HG02588 (cell line): ENCODE measurements at regions not wholly inside any gene's neighbourhood (a gene's known extent, or its start where the extent isn't known, plus 50 kb on each side); places are given as distances from the start of the nearest gene placed in this dataset.
"Not testable (repeated sequence)": the region's sequence is repeated elsewhere in the genome, so short reads cannot be mapped to it uniquely, and the experiment has no call there.

ENCODE experiments used
- ATAC-seq: cut with Tn5 transposase; IDR thresholded peaks from one replicate; pipeline ENCODE4 v1.9.1; 2021; ENCODE audit warnings: mild to moderate bottlenecking, moderate library complexity; ENCODE audit not compliant: unreplicated experiment

DNA sequence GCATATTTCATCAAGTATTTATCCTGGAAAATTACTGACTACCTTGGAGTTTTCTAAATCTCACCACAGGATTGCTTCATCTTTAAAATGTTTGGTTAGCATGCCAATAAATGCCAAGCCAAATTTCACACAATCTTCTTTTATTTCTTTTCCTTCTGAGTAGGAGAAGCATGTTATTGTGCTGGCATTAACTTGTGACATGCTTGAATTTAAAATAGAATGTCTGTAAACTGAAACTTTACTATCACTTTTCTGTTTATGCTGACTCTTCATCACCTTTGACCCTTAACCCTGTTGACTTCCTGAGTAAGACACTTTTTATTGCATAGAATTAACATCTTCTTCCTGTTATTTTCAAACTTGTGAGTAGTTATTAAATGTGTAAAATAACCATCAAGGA, 56.2 kb upstream of the LRRTM4 start:
- no peak for ATAC-seq

DNA sequence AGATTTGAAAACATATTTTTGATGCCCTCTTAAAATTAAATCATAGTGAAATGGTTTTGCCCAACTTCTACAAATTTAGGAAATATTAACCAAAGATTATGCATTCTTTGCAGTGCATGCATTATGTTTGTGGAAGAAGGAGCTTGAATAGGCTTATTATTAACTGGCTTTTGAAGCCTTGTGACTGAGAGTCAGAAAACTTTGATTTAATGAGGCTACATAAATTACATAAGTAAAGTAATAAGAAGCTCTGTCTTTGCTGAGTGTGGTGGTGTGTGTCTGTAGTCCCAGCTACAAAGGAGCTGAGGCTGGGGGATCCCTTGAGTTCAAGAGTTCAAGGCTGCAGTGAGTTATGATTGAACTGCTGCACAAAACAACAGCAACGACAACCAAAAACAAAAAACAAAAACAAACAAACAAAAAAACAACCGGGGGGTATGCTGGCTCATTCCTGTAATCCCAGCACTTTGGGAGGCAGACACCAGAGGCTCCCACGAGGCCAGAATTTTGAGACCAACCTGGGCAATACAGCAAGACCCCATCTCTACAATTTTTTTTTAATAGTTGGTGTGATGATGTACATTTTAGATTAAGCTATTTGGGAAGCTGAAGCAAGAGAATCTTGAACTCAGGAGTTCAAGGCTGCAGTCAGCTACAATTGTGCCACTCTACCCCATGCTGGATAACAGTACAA, 57.0 kb upstream of the LRRTM4 start:
- ATAC-seq: no peak

DNA sequence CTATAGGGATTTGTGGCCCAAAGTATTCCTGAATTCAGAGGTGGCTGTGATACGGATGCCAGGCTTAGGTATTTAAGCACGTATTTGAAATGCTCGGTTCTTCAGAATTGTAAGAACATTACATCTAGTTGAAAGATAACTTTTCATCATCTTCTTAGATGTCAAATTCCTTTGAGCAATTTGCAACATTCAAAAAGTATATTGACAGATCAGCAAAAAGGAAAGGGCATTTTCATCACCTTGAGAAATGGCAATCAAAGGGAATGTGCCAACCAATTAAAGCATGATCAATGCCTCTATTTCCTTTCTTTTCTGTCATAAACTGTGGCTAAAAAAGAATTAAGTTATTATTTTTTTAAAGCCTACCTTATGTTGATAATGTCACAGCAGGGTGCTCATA, 66.3 kb upstream of the LRRTM4 start:
- no peak for ATAC-seq

DNA sequence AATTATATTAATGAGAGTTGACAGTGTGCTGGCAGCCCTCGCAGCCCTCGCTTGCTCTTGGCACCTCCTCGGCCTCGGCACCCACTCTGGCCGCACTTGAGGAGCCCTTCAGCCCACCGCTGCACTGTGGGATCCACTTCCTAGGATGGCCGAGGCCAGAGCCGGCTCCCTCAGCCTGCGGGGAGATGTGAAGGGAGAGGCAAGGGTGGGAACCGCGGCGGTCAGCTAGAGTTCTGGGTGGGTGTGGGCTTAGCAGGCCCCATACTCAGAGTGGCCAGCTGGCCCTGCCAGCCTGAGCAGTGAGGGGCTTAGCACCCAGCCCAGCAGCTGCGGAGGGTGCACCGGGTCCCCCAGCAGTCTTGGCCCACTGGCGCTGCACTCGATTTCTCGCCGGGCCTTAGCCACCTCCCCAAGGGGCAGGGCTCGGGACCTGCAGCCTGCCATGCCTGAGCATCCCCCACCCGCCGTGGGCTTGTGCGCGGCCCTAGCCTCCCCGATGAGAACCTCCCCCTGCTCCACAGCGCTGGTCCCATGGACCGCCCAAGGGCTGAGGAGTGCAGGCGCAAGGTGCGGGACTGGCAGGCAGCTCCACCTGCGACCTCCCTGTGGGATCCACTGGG, 68.2 kb upstream of the LRRTM4 start:
- ATAC-seq: no peak

DNA sequence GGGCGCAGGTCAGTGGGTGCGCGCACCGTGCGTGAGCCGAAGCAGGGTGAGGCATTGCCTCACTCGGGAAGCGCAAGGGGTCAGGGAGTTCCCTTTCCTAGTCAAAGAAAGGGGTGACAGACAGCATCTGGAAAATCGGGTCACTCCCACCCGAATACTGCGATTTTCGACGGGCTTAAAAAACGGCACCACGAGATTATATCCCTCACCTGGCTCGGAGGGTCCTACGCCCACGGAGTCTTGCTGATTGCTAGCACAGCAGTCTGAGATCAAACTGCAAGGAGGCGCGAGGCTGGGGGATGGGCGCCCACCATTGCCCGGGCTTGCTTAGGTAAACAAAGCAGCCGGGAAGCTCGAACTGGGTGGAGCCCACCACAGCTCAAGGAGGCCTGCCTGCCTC, 70.8 kb upstream of the LRRTM4 start:
- not testable (repeated sequence) for ATAC-seq

DNA sequence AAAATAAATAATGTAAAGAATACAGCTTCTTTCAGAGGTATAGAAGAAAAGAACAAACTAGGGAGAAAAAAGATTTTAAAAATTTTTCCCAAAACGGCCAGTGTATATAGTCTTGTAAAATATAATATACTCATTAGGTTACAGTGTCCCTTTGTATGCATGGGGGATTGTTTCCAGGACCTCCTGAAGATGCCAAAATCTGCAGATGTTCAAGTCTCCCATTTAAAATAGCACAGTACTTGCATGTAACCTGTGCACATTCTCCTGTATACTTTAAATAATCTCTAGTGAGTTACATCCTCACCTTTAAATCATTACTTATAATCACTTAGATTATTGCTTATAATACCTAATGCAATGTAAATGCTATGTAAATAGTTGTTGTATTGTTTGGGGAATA, 80.6 kb upstream of the LRRTM4 start:
- no peak for ATAC-seq

DNA sequence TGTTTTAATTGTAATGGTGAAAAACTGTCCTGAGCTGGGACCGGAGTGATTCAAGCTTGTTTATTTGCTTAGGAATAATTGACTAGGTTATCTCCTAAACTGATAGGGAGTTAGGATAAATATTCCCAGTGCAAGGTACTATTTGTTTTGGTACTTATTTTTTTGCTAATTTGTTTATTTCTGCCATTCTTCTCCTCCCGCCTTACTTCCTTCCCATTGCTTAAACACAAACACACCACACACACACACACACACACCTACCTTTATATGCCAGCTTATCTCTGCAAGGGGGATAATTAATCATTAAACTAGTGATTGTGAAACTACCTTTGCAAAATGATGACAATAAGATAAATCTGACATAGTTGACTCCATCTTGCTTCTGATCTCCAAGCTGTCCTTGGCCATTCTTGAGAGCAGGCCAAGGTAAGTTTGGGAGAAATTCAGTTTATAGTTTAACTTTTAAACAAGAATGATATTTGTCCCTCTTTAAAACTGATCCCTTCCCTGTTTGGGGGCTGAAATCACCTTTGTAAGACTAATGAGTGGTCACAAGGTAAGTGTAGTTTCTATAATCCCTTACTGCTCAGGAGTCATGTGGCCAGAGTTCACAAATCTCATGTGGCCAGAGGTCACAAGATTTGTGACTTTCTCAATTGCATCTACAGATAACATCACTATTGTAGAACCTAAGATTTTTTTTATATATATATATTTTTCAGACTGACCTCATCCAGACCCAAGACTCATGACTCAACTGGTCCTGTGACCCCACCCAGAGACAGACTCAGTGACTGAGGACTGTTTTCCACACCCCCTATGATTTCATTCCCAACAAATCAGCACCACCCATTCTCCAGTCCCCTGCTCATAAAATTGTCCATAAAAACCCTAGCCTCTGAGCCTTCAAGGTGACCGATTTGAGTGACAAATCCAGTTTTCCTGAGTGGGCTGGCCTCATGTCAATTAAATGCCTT, 83.1 kb upstream of the LRRTM4 start:
- ATAC-seq: no peak

DNA sequence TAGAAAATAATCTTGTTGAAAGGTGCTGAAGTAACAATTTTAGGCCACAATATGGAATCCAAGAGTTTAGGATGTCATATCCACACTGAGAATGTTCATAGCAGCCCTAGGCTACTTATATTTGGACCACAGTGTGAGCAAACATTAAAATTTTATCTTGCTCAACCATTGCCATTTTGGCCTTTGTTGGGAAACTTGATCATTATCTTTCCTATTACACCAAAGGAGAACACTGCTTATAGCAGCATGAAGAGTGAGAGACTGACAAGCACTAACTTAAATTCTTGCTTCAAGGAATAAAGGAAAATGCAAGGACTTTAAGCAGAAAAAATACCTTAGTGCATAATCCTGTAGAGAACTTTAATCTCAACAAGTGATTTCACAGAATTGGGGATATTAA, 86.3 kb upstream of the LRRTM4 start:
- no peak for ATAC-seq

DNA sequence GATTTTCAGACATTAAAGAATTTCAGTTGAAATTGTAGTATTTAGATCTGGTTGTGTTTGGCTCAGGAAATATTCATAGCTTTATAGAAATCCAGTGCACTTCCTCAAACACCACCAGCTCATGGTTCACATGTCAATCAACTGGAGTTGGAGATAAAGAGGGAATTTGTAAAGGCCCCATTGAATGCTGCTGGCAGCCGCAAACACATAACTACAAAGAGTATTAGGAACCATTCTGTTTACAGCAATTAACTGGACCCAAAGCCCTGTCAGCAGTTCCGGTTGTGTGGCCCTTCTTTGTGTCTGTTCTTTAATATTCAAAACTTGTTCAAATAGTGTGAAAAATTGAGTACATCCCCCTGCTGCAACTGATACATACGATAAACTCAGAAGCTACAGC, 107.4 kb upstream of the LRRTM4 start:
- ATAC-seq: no peak

DNA sequence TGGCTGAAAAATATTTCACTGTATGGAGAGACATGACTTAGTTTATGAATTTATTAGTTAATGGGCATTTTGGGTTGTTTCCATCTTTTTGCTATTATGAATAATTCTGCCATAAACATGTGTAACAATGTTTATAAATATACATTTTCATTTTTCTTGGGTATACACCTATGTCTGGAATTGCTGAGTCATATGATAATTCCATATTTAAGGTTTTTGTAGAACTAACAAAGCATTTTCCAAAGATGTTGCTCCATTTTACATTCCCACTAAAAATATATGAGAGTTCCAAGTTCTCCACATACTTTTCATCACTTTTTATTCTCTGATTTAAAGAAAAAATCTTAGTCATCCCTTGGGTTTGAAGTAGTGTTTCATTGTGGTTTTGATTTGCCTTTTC, 108.8 kb upstream of the LRRTM4 start:
- ATAC-seq: no peak

DNA sequence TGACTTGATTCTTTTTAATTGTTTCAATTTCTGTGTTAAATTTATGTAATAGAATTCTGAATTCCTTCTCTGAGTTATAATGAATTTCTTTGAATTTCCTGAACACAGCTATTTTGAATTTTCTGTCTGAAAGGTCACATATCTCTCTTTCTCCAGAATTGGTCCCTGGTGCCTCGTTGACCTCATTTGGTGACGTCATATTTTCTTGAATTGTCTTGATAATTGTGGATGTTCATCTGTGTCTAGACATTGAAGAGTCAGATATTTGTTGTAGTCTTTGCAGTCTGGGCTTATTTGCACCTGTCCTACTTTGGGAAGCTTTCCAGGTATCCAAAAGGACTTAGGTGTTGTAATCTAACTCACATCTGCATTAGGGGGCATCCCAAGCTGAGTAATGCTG, 111.4 kb upstream of the LRRTM4 start:
- ATAC-seq: no peak

DNA sequence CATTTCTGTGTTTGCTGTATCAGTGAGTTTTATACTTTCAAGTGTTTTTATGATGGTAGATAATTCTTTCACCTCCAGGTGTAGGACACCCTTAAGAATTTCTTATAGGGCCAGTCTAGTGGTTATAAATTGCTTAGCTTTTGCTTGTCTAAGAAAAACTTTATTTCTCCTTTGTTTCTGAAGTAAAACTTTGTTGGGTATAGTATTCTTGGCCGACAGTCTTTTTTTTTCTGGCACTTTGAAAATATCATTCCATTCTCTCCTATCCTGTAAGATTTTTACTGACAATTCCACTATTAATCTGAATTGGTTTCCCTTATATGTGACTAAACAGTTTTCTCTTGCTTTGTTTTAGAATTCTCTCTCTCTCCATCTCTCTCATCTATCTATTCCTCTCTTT, 118.7 kb upstream of the LRRTM4 start:
- no peak for ATAC-seq

DNA sequence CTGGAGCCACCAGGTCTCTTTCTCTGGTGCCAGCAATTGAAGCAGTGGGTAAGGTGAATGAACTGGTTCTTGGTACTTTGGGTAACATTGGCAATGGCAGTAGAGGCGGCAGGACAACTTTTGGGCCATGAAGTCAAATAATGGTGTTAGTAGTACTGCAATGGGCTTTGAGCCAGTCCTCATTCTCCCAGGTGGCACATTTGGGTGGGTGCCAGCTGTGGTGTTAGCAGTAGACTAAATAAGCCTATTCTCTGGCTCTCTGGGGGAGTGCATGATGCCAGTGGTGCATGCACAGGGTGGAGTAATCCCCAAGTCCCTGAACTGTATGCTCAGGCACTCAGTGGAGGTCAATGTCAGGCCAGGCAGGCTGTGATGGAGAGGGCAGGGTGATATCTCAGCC, 120.2 kb upstream of the LRRTM4 start:
- no peak for ATAC-seq

DNA sequence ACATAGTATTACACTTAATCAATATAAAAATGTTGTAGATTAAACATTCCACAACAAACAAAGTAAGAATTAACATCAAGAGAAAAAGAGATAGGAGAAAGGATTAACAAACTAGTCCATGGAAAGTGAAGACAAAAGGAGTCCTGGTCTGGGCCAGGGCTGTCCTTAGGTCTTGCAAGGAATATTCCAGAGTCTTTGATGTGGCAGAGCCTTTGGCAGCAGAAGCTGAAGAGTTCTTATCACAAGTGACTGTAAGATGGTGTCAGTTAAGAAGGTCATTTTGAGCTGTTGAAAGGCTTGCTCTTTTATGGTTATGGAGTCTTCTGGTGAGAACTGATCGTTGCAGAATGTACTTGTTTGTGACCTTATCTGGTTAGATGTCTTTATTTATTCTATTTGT, 127.7 kb upstream of the LRRTM4 start:
- ATAC-seq: no peak

DNA sequence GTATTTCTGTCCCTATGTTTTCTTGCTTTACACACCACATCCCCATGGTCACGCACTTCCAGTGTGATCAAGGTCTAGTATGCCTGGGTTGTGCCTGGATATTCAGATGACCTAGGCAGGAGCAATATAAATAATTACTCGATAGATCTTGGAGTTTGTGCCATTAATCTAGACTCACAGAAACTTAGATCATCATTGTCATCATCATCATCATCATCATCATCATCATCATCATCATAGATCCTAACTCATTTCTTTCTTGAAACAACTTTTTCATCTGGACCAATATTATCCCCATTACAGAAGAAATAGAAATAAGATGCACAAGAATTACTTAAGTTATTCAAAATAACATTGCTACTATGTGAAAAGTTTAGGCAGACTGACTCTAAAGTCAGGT, 130.3 kb upstream of the LRRTM4 start:
- no peak for ATAC-seq

DNA sequence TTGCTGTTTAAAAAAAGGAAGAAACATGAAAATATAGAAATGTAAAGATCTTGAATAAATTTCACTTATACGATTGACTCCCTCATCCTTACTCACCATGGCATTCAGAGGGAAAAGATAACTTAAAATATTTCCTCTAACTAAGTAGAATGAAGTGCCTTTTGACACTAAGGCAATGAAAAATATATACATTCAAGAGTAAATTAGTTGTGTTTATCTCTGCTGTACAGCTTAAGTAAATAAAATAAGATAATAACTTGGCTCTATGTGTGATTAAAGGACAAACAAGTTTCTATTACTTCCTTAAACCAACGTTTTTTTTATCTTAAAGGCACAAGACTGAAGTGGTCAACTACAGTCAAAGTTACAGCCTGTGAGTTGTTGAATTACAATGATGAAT, 142.3 kb upstream of the LRRTM4 start:
- no peak for ATAC-seq

DNA sequence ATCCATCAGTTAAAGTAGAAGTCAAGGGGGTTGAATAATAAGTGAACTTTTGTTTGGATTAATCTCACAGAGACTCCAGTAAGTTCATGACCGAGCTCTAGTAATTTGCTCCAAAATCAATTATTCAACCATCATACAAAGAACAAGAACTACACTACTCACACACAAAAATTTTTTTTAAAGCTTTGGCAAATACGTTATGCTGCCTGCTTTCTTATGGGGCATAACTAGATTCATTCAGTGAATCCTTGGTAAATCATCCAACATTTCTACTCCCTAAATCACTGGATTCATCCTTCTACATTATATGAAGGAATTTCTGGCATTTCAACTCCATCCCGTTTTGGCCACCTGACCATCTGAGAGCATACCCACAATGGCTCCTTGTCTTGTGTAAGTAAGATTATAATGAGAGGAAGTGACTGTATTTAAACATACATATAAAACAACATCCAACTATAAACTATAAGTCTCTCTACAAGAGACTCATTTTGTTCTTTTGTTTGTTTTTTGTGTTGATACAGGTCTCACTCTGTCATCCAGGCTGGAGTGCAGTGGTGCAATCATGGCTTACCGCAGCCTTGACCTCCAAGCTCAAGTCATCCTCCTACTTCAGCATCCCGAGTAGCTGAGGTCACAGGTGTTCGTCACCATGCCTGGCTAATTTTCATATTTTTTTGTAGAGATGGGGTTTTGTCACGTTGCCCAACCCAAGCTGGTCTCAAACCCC, 144.2 kb upstream of the LRRTM4 start:
- ATAC-seq: no peak

DNA sequence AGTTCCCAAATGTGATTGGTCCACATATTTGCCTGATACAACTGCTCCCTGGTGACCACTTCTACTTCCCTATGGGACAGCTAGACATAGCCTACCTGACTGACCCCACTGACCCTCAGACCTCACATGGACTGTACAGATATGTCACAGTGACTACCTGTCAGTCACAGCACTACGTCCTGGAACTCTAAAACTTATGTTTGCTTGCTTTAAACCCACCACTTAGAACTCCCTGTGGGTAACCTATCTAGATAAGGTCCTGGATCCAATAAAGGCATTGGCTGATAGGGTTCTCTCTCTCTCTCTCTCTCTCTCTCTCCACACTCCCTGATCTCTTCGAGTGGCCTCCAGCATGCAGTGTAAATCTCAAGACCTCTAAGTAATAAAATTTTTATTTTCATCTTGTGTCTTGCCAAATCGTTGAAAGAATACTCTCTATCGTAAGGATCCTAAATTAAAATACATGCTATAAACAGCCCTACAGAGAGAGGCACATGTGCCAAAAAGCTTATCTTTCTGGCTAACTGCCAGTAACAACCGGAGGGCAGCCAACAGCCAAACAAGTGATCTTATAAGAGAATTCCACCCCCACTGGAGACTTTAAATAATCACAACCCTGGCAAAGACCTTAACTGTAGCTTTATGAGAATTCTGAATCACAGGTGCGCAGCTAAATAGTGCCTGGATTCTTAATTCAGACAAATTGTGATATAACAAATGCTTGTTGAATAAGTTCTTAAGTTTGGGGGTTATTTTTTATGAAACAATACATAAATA, 162.6 kb upstream of the LRRTM4 start:
- not testable (repeated sequence) for ATAC-seq

DNA sequence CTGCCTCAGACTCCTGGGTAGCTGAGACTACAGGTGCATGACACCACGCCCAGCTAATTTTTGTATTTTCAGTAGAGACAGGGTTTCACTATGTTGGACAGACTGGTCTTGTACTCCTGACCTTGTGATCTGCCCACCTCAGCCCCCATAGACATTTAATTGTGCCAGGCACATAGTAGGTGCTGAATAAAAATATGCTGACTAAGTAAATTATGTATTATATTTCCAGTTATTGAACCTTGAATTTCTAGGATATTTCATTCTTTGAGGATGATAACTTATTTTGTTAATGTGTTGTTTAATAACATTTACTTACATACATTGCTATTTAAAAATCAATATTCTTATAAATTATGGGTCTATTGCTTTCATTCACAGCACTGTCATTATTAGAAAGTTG, 190.4 kb upstream of the LRRTM4 start:
- no peak for ATAC-seq

DNA sequence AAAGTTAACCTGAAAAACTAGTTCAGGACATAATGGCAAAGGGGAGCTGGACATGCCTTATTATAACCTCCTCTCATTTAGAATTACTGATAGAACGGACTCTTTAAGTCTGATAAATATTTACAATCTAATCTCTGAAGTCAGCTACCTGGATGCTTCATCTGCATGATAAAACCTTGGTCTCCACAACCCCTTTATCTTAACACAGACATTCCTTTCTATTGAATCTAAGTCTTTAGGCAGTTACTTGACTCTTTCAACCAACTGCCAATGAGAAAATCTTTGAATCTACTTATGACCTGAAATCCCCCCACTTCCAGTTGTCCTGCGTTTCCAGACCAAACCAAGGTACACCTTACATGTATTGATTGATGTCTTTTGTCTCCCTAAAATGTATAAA, 191.2 kb upstream of the LRRTM4 start:
- no peak for ATAC-seq
